Urinary bladder (tissue), 4 donors: ENCODE measurements at regions not wholly inside any gene's neighbourhood (a gene's known extent, or its start where the extent isn't known, plus 50 kb on each side); places are given as distances from the start of the nearest gene placed in this dataset. TPM values are rescaled to one million over a fixed set of nuclear protein-coding genes. Genes with fewer than 3 reads are reported as not detected.
"Not testable (repeated sequence)": the region's sequence is repeated elsewhere in the genome, so short reads cannot be mapped to it uniquely, and the experiment has no call there.

Source experiments
- DNase-seq: peaks from one replicate; pipeline ENCODE4 v3.0.0-alpha.2; 2015; ENCODE audit errors: extremely low spot score
- H3K27ac ChIP-seq: one replicate; pipeline ENCODE4 v1.5.1; 2013; ENCODE audit warnings: low read depth, mild to moderate bottlenecking, moderate library complexity
- H3K36me3 ChIP-seq: one replicate; pipeline ENCODE4 v1.6.1; 2013; ENCODE audit warnings: mild to moderate bottlenecking, moderate library complexity; ENCODE audit not compliant: insufficient read depth
- H3K4me1 ChIP-seq: one replicate; pipeline ENCODE4 v1.6.1; 2013; ENCODE audit warnings: mild to moderate bottlenecking, moderate library complexity; ENCODE audit not compliant: insufficient read depth
- H3K4me3 ChIP-seq: one replicate; pipeline ENCODE4 v1.5.1; 2013; ENCODE audit warnings: low read depth, low read length
- WGBS: extraction: QIAGEN DNeasy Blood & Tissue Kit; methylation state at CpG from one replicate; pipeline ENCODE4 v1.1.7; 2013; 5-methylcytosine and 5-hydroxymethylcytosine counted together
- small RNA-seq: library from RNA; depleted of rRNA; stranded (forward); fragments of <200 nt; gene quantifications from one replicate; pipeline ENCODE3, GENCODE V24; 2014
- donor health status: healthy with polysubstance abuse.
- donor health status: healthy.

GRCh38 chr13:50758796-50759195 is 84.7 kb downstream of the DLEU7 start:
- Histone ChIP-seq H3K36me3 (no peaks in the 10 kb centered on the region), H3K4me3 (no peak overlapping the region), H3K4me1 (no peaks in the 10 kb centered on the region), H3K27ac (no peak overlapping the region)
- 91% methylated on average over 1 of the region's 1 CpG for WGBS
- DNase-seq: no peak

DNA sequence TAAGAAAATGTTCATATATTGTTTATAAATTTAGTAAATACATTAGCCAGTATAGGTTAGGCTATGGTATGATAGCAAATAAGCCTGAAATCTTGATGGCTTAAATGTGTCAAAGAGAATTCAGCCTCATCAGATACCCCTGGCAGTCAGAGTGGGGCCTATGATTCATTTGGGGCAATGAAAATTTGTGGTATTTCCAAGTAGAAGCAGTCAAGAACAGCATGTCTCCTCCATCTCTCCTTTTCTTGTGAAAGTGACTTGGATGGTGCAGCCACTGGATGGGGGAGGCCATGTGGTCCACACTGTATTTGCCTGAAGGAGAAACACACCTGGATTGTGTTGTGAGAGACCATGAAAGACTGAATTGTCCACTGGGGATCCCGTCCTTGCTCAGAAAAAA is 82.7 kb downstream of the DLEU7 start:
- Histone ChIP-seq H3K36me3 (no peaks in the 10 kb centered on the region), H3K27ac (no peak overlapping the region), H3K4me3 (no peak overlapping the region), H3K4me1 (no peaks in the 10 kb centered on the region)
- 81% methylated on average over 1 of the region's 1 CpG for WGBS
- DNase-seq: no peak

DNA sequence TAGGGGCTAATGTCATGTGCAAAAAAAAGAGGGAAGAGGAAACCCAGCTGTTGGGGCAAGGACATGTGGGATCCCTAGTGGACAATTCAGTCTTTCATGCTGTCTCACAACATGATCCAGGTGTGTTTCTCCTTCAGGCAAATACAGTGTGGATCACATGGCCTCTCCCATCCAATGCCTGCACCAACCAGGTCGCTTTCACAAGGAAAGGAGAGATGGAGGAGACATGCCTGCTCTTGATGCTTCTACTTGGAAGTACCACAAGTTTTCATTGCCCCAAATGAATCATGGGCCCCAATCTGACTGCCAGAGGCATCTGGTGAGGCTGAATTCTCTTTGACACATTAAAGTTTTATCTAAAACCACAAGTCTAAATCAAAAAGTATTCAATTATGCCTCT is 82.1 kb downstream of the DLEU7 start:
- Histone ChIP-seq H3K27ac (no peak overlapping the region), H3K36me3 (no peaks in the 10 kb centered on the region), H3K4me1 (no peaks in the 10 kb centered on the region), H3K4me3 (no peak overlapping the region)
- 93% methylated on average over 1 of the region's 1 CpG for WGBS
- no peak for DNase-seq

DNA sequence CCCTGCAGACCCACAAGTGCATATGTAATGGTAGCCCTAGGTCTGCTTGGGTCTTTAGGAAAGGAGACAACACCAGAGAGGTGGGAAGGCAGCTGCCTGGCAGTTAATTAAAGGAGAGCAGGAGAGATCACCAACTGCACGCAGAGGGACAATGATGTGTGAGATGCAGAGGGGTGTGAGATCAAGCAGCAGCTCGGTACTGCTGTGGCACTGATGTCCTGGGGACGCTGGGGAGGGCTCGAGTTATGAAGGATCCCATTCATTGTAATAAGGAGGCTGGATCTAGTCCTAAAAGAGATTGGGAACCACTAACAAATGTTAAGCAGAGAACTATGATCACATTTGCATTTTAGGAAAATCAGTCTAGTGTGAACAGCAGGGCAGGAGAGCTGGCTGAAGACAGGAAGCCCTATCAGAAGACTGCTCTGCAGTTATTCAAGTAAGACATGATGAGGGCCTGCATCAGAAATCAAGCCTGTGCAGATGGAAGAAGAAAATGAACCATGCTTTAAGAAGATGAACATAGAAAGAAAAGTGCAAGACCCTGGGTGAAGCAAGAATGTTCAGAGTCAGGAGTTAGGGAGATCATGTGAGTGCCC is 80.4 kb downstream of the DLEU7 start:
- Histone ChIP-seq H3K4me3 (no peak overlapping the region), H3K36me3 (no peaks in the 10 kb centered on the region), H3K4me1 (no peaks in the 10 kb centered on the region), H3K27ac (no peak overlapping the region)
- WGBS: 90% methylated on average over 4 of the region's 4 CpGs
- no peak for DNase-seq

DNA sequence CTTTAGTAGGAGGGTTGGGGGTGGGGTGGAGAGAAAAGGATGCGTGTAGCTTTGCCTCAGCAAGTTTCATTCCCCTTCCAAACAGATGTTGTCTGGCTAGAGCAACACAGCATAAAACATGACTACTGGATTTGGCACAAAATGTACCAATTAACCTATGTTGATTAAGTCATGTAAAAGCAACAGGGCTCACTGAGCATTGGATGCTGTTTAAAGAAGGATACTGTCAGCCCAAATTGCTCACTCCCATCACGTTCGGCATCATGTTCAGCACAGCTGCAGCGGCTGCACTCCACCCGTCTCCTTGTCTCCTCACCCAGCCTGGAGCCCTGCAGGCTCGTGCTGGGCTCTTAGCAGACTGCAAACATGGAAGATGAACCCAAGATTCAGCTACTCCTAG is 77.5 kb downstream of the DLEU7 start:
- no peaks in the 10 kb centered on the region for H3K4me1 ChIP-seq
- H3K4me3 ChIP-seq: no peak overlapping the region
- DNase-seq: no peak
- 71% methylated on average over 6 of the region's 6 CpGs for WGBS
- H3K27ac ChIP-seq: no peak overlapping the region
- no peaks in the 10 kb centered on the region for H3K36me3 ChIP-seq

- no peaks in the 10 kb centered on the region for H3K4me1 ChIP-seq
- no peak for DNase-seq
- no peaks in the 10 kb centered on the region for H3K36me3 ChIP-seq
- no peak overlapping the region for H3K4me3 ChIP-seq
- 65% methylated on average over 3 of the region's 3 CpGs for WGBS
- H3K27ac ChIP-seq: no peak overlapping the region
These were observed 76.8 kb downstream of the DLEU7 start for GRCh38 chr13:50766695-50767094.

- 91% methylated on average over 9 of the region's 9 CpGs for WGBS
- not testable (repeated sequence) for H3K36me3 ChIP-seq, DNase-seq, H3K4me3 ChIP-seq, H3K4me1 ChIP-seq, H3K27ac ChIP-seq
These were observed 70.6 kb downstream of the DLEU7 start for GRCh38 chr13:50772881-50773280.

Small RNAs in the stretch of these regions (small RNA-seq; reads per million reads assigned to genes)
- gene RF02109 (not detected), gene RF02110 (not detected)
